HL-60/S4 treated with retinoic acid at 250 ng/mL for 4 days and 3 days (cell line): ENCODE measurements at regions not wholly inside any gene's neighbourhood (a gene's known extent, or its start where the extent isn't known, plus 50 kb on each side); places are given as distances from the start of the nearest gene placed in this dataset.
"Not testable (repeated sequence)": the region's sequence is repeated elsewhere in the genome, so short reads cannot be mapped to it uniquely, and the experiment has no call there.

Experiments
- in situ Hi-C: fragments of 300-500 bp; cut with MboI; formaldehyde crosslinking; loops from 2 replicates; pipeline ENCODE4 v1.7.0; 2022; ENCODE audit warnings: low sequenced_read_pairs

- in situ Hi-C loops = no loop called here
These were observed 172.7 kb upstream of the TENT5A start for GRCh38 chr6:81925201-81925600.

GRCh38 chr6:81909981-81910900 lies 157.8 kb upstream of the TENT5A start:
- in situ Hi-C loops = no loop called here

- in situ Hi-C loops = no loop called here
These were observed 156.7 kb upstream of the TENT5A start for GRCh38 chr6:81909162-81909561.

GRCh38 chr6:81906709-81907204 lies 154.3 kb upstream of the TENT5A start:
- in situ Hi-C loops = no loop called here

- in situ Hi-C loops = no loop called here
These were observed 153.6 kb upstream of the TENT5A start for GRCh38 chr6:81906041-81906440.

- in situ Hi-C loops = no loop called here
These were observed 149.1 kb upstream of the TENT5A start for GRCh38 chr6:81901551-81901966.

GRCh38 chr6:81900616-81901015 lies 148.1 kb upstream of the TENT5A start:
- in situ Hi-C loops = no loop called here

GRCh38 chr6:81897793-81898192 lies 145.3 kb upstream of the TENT5A start:
- in situ Hi-C loops = no loop called here

- in situ Hi-C loops = no loop called here
These were observed 144.3 kb upstream of the TENT5A start for GRCh38 chr6:81896525-81897503.

- in situ Hi-C loops = no loop called here
These were observed 143.2 kb upstream of the TENT5A start for GRCh38 chr6:81895511-81896185.

GRCh38 chr6:81894788-81895271 lies 142.3 kb upstream of the TENT5A start:
- in situ Hi-C loops = no loop called here

GRCh38 chr6:81894306-81894705 lies 141.8 kb upstream of the TENT5A start:
- in situ Hi-C loops = no loop called here

GRCh38 chr6:81892891-81893290 lies 140.4 kb upstream of the TENT5A start:
- in situ Hi-C loops = no loop called here

GRCh38 chr6:81891874-81892273 lies 139.4 kb upstream of the TENT5A start:
- in situ Hi-C loops = no loop called here

GRCh38 chr6:81890846-81891245 lies 138.4 kb upstream of the TENT5A start:
- in situ Hi-C loops = no loop called here

- in situ Hi-C loops = no loop called here
These were observed 137.0 kb upstream of the TENT5A start for GRCh38 chr6:81889377-81890053.

- in situ Hi-C loops = not testable (repeated sequence)
These were observed 134.4 kb upstream of the TENT5A start for GRCh38 chr6:81886909-81887308.

- in situ Hi-C loops = no loop called here
These were observed 133.7 kb upstream of the TENT5A start for GRCh38 chr6:81886157-81886556.

GRCh38 chr6:81881660-81882059 lies 129.2 kb upstream of the TENT5A start:
- in situ Hi-C loops = no loop called here

- in situ Hi-C loops = no loop called here
These were observed 126.0 kb upstream of the TENT5A start for GRCh38 chr6:81878479-81878878.
